ENCODE measurements at regions not wholly inside any gene's neighbourhood (a gene's known extent, or its start where the extent isn't known, plus 50 kb on each side); places are given as distances from the start of the nearest gene placed in this dataset.

DNA sequence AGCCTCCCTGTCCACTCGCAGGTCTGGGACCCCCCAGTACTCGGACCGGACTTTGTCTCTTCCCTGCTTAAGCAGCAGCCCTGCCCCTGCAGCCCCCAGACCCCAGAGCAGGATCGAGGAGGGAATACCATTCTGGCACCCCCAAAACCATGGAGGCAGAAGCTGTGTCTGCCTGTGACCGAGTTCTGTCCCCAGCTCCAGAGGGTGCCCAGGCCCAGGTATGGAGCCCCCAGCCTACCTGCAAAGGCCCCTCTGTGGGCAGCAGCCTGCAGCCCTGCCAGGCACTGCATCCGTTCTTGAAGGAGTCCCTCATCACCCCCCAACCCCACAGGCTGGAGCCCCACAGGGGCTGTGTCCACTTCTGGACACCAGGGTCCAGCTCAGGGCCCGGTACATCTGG lies 163.8 kb downstream of the BRD1 start:
- TF ChIP-seq, protein P1, sequence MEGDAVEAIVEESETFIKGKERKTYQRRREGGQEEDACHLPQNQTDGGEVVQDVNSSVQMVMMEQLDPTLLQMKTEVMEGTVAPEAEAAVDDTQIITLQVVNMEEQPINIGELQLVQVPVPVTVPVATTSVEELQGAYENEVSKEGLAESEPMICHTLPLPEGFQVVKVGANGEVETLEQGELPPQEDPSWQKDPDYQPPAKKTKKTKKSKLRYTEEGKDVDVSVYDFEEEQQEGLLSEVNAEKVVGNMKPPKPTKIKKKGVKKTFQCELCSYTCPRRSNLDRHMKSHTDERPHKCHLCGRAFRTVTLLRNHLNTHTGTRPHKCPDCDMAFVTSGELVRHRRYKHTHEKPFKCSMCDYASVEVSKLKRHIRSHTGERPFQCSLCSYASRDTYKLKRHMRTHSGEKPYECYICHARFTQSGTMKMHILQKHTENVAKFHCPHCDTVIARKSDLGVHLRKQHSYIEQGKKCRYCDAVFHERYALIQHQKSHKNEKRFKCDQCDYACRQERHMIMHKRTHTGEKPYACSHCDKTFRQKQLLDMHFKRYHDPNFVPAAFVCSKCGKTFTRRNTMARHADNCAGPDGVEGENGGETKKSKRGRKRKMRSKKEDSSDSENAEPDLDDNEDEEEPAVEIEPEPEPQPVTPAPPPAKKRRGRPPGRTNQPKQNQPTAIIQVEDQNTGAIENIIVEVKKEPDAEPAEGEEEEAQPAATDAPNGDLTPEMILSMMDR (IDR thresholded peaks at IDR 0.05) = no peak
- TF ChIP-seq POLR2A (IDR thresholded peaks at IDR 0.05) = no peak
